ENCODE measurements at regions not wholly inside any gene's neighbourhood (a gene's known extent, or its start where the extent isn't known, plus 50 kb on each side); places are given as distances from the start of the nearest gene placed in this dataset.
"Not testable (repeated sequence)": the region's sequence is repeated elsewhere in the genome, so short reads cannot be mapped to it uniquely, and the experiment has no call there.

DNA sequence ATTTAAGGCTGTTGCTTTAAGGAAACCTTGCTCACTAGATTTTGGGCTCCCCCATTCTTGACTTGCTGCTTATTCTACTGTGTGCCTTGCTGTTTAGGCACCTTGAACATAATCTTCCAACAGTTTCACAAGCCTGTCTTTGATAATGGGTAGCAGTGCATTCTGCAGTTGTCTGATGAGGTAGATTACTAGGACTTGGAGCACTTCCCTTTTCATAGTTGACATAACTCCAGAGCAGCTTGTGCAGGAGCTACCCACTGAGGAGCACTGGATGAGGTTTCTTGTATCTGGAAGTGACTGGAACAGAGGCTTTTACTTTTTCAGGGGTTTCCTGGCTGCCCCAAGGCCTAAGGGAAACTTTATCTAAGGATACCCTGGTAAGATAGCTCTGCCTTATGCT lies 73.0 kb upstream of the AGTPBP1 start:
- H2AFZ ChIP-seq (ENCODE audit: low read depth, low read length, poor library complexity, severe bottlenecking); intact Hi-C loops (cut with micrococcal nuclease); BruUV-seq (replicated peaks): not testable (repeated sequence)

DNA sequence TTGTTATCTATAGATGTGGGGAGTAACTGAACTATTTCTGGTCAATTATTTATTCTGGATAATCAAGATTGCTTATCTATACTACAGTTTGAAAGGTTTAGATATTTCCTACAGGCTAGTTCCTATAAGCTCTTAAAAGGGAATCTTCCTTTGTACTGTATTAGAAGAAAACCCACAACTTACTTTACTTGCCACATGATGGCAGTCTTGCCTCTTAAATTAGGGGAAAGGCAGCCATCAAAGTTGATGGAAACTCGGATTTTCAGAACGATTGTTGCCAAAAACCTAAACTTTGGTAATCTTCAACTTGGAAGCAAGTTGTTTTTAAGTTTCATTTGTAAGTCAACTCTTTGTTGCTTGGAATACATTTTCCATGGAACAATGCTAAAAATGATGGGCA lies 77.2 kb upstream of the AGTPBP1 start:
- RAD21 ChIA-PET (ENCODE audit: low non-redundant PET in 1 of 2, low total read pairs in 2 of 2, uncharacterized antibody in 2 of 2, unreplicated experiment in 2 of 2); H3K9me3 ChIP-seq (ENCODE audit: control insufficient read depth in 1 of 2, insufficient read depth in 1 of 2, low read depth in 1 of 2, low read length in 2 of 2); H2AFZ ChIP-seq (ENCODE audit: low read depth, low read length, poor library complexity, severe bottlenecking); H3K4me3 ChIP-seq (replicated peaks in 1 of 2; ENCODE audit: low read depth in 1 of 2, low read length in 2 of 2); H3K4me1 ChIP-seq (ENCODE audit: control insufficient read depth in 1 of 2, insufficient read depth in 2 of 2, low read length in 2 of 2); H3K27ac ChIP-seq (ENCODE audit: low read depth, low read length); H3K4me2 ChIP-seq (ENCODE audit: low read length); H3K79me2 ChIP-seq (ENCODE audit: insufficient read depth, low read length); H4K20me1 ChIP-seq (ENCODE audit: insufficient read depth); DNase-seq (ENCODE audit: low read depth, low spot score); H3K27me3 ChIP-seq (ENCODE audit: insufficient read depth, low read length); intact Hi-C loops (cut with micrococcal nuclease); BruUV-seq (replicated peaks); POLR2A ChIA-PET; H3K9ac ChIP-seq (ENCODE audit: low read length); H3K36me3 ChIP-seq (ENCODE audit: control insufficient read depth in 1 of 2, insufficient read depth in 2 of 2, low read length in 2 of 2); H3K9me2 ChIP-seq (ENCODE audit: insufficient read depth): not testable (repeated sequence)
- TF ChIP-seq, protein P1, sequence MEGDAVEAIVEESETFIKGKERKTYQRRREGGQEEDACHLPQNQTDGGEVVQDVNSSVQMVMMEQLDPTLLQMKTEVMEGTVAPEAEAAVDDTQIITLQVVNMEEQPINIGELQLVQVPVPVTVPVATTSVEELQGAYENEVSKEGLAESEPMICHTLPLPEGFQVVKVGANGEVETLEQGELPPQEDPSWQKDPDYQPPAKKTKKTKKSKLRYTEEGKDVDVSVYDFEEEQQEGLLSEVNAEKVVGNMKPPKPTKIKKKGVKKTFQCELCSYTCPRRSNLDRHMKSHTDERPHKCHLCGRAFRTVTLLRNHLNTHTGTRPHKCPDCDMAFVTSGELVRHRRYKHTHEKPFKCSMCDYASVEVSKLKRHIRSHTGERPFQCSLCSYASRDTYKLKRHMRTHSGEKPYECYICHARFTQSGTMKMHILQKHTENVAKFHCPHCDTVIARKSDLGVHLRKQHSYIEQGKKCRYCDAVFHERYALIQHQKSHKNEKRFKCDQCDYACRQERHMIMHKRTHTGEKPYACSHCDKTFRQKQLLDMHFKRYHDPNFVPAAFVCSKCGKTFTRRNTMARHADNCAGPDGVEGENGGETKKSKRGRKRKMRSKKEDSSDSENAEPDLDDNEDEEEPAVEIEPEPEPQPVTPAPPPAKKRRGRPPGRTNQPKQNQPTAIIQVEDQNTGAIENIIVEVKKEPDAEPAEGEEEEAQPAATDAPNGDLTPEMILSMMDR (IDR thresholded peaks at IDR 0.05 in 2 of 3, conservative IDR thresholded peaks at IDR 0.05 in 1 of 3; ENCODE audit: borderline replicate concordance in 1 of 3, insufficient read depth in 1 of 3, low read depth in 2 of 3, low read length in 2 of 3): peak in 2 of 3 experiments; percentile 30 to 41; a peak in 2 of 6 replicates
- TF ChIP-seq RAD21 (IDR thresholded peaks at IDR 0.05; ENCODE audit: low read depth): peak; percentile 56
- CTCF ChIA-PET: interaction anchor here (0.7 to 0.8 kb wide), 2 partner anchors 383 to 966 kb away, joined by 3 to 5 read pairs; no protein-coding TSS in a partner anchor
- ATAC-seq: peak; percentile 68

More for the DNA sequence above, 73.0 kb upstream of the AGTPBP1 start:
- H3K36me3 ChIP-seq (ENCODE audit: control insufficient read depth in 1 of 2, insufficient read depth in 2 of 2, low read length in 2 of 2); ATAC-seq; H3K4me1 ChIP-seq (ENCODE audit: control insufficient read depth in 1 of 2, insufficient read depth in 2 of 2, low read length in 2 of 2); RAD21 ChIA-PET (ENCODE audit: low non-redundant PET in 1 of 2, low total read pairs in 2 of 2, uncharacterized antibody in 2 of 2, unreplicated experiment in 2 of 2); H3K9me2 ChIP-seq (ENCODE audit: insufficient read depth); H3K4me2 ChIP-seq (ENCODE audit: low read length); H3K4me3 ChIP-seq (replicated peaks in 1 of 2; ENCODE audit: low read depth in 1 of 2, low read length in 2 of 2); H3K27me3 ChIP-seq (ENCODE audit: insufficient read depth, low read length); H3K9ac ChIP-seq (ENCODE audit: low read length); H3K27ac ChIP-seq (ENCODE audit: low read depth, low read length); DNase-seq (ENCODE audit: low read depth, low spot score); POLR2A ChIA-PET; CTCF ChIA-PET; H3K9me3 ChIP-seq (ENCODE audit: control insufficient read depth in 1 of 2, insufficient read depth in 1 of 2, low read depth in 1 of 2, low read length in 2 of 2); H4K20me1 ChIP-seq (ENCODE audit: insufficient read depth); H3K79me2 ChIP-seq (ENCODE audit: insufficient read depth, low read length): not testable (repeated sequence)

DNA sequence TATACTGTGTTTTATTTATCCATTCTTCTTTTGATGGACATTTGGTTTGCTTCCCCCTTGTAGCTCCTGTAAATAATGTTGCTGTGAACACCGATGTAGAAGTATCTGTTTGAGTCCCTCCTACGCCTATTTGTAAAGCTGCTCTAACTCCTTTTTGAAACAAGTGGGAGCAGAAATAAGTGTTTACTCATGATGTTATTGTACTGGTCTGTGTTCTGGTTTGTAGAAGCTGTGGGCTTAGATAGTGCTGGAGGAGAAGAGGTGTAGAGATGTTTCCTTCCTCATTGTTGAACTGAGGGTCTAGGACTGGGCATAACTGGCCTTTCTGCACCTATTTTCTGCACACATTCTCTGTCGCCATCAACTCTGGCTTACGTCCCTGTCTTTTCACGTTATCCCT lies 78.8 kb upstream of the AGTPBP1 start:
- H3K4me1 ChIP-seq (ENCODE audit: control insufficient read depth in 1 of 2, insufficient read depth in 2 of 2, low read length in 2 of 2); H3K9me2 ChIP-seq (ENCODE audit: insufficient read depth); ATAC-seq; BruUV-seq (replicated peaks); H3K4me2 ChIP-seq (ENCODE audit: low read length); H3K27me3 ChIP-seq (ENCODE audit: insufficient read depth, low read length); H2AFZ ChIP-seq (ENCODE audit: low read depth, low read length, poor library complexity, severe bottlenecking); POLR2A ChIA-PET; H3K27ac ChIP-seq (ENCODE audit: low read depth, low read length); H3K4me3 ChIP-seq (replicated peaks in 1 of 2; ENCODE audit: low read depth in 1 of 2, low read length in 2 of 2); DNase-seq (ENCODE audit: low read depth, low spot score); H3K9me3 ChIP-seq (ENCODE audit: control insufficient read depth in 1 of 2, insufficient read depth in 1 of 2, low read depth in 1 of 2, low read length in 2 of 2); H3K9ac ChIP-seq (ENCODE audit: low read length); H3K79me2 ChIP-seq (ENCODE audit: insufficient read depth, low read length); H4K20me1 ChIP-seq (ENCODE audit: insufficient read depth); H3K36me3 ChIP-seq (ENCODE audit: control insufficient read depth in 1 of 2, insufficient read depth in 2 of 2, low read length in 2 of 2); RAD21 ChIA-PET (ENCODE audit: low non-redundant PET in 1 of 2, low total read pairs in 2 of 2, uncharacterized antibody in 2 of 2, unreplicated experiment in 2 of 2): not testable (repeated sequence)
- CTCF ChIA-PET: interaction anchor here (0.6 kb wide), 1 partner anchor 1910 kb away, joined by 6 read pairs; no protein-coding TSS in a partner anchor
- intact Hi-C loops (cut with micrococcal nuclease): loop anchor here (10.0 kb wide), 2 partner anchors 454 to 1504 kb away; no protein-coding TSS in a partner anchor

All from HCT116 (cell line).